Activated CD4-positive, alpha-beta T cell treated with anti-CD3 and anti-CD28 coated beads for 48 hours (primary cell): ENCODE measurements at regions not wholly inside any gene's neighbourhood (a gene's known extent, or its start where the extent isn't known, plus 50 kb on each side); places are given as distances from the start of the nearest gene placed in this dataset.

ENCODE experiments used
- DNase-seq: peaks from one replicate; pipeline ENCODE4 v3.0.0-alpha.2; 2020

DNA sequence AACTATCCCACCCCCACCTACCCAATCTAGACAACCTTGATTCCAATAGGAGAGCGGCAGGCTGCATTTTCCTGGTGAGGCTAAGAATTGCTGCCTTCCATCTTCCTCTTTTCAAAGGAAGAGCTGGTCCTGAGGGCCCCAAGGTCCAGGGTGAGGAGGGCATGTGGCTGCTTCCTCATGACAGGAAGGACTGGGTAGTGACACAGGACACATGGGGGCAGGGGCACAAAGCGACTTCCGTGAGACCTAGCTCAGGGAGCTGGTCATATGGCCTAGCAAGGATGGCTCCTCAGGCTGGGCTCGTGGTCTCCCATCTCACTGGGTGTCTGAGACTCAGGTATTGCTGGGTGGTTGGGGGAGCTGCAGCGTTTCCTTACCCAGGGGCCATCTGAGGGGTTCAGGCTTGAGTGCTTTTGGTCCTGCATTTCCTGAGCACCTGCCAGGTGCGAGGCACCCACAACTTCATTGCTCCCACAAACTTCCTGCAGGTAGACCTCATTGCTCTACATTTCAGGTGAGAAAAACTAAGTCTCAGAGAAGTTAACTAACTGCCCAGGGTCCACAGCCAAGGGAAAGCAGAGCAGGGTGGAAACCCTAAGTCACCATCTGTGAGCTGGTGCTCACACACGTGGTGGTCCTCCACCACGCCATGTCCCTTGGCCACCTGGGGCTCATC lies 160.0 kb upstream of the TLE3 start:
- DNase-seq, result no peak

- DNase-seq, result no peak
These were observed 159.3 kb upstream of the TLE3 start for GRCh38 chr15:70257047-70257446.

- no peak for DNase-seq
These were observed 156.7 kb upstream of the TLE3 start for GRCh38 chr15:70254311-70254869.

- DNase-seq, result no peak
These were observed 155.9 kb upstream of the TLE3 start for GRCh38 chr15:70253461-70254156.

DNA sequence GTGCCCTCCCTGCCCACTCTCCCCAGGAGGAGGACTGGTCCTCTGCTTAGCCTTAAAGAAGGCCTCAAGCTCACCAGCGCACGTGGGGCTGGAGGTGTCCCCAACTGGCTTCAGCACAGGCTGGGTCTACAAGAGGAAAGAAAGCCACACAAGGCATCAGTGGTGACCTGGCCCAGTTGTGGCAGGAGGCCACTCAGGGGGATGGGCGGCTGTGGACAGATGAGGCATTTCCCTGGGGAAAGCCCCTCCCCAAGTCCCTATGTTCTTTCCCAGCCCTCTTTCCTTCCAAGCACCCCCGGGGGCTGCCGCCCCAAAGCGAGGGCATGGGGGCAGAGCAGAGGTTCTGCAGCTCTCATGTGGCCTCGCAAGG lies 155.2 kb upstream of the TLE3 start:
- DNase-seq, result no peak

DNA sequence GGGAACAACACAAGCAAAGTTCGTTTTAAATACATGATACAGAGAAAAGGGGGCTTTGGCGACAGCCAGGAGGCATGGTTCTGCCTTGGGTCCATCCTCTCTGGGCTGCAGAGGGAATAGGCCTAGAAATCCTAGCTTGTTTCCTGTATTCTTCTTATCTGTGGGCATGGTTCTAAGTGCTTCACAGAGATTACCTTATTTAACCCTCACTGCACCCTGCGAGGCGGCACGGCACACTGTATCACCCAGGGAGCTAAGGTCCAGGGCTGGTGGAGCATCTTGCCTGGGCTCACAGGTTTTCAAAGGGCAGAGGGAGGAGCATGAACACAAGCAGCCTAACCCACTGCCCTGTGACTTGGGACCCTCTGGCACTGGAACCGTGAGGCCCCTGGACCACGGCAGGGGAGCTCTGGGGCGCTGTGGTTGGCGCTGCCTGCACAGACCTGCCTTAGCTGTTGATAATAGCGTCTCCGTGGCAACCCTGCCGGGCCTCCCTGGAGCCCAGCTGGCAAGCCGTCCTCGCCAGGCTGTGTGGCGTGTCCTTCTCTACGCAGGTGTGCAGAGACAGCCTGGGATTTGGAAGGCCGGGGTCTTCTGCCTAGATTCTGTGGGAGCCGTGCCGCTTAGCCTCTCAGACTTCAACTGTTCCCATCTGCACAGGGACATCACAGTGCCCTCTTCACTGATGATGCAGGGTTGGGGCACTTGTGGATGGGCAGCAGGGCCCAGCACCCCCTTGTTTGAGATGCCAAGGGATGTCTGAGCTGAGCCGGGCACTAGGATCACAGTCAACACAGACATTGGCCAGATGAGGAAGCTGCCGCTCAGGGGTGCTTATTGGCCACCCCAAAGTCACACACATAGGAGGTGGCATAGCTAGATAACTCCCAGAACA lies 154.6 kb upstream of the TLE3 start:
- no peak for DNase-seq

DNA sequence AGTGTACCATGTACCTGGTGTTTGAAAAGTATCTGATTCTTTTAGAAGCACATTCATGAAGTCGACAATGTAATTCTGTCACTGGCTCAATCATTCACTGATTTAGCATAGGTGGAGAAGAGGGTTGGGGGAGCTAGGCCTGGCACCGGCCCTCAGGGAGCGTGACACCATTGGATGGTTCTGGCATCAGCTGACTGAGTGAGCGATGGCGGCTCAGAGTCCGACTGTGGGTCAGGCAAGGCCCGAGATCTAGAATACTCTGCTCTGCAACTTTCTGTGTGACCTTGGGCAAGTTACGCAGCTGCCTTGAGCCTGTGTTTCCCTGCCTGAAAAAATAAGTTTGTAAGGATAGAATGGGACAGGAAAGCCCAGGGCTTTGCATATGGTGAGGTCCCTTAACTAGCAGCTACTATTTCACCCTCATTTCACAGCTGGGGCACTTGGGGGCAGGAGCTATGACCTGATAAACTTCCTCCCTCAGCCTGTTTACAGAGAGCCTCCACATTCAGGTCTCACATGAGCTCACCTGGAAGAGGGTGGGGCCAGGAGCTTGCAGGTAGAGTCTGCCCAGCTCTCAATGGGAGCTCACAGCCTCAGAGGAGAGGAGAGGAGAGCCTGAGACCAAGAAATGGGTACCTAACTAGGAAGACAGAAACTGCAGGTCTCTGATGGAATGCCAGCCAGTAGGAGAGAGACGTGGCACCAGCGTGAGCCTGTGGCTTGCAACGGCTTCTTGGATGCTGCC lies 153.7 kb upstream of the TLE3 start:
- no peak for DNase-seq

DNA sequence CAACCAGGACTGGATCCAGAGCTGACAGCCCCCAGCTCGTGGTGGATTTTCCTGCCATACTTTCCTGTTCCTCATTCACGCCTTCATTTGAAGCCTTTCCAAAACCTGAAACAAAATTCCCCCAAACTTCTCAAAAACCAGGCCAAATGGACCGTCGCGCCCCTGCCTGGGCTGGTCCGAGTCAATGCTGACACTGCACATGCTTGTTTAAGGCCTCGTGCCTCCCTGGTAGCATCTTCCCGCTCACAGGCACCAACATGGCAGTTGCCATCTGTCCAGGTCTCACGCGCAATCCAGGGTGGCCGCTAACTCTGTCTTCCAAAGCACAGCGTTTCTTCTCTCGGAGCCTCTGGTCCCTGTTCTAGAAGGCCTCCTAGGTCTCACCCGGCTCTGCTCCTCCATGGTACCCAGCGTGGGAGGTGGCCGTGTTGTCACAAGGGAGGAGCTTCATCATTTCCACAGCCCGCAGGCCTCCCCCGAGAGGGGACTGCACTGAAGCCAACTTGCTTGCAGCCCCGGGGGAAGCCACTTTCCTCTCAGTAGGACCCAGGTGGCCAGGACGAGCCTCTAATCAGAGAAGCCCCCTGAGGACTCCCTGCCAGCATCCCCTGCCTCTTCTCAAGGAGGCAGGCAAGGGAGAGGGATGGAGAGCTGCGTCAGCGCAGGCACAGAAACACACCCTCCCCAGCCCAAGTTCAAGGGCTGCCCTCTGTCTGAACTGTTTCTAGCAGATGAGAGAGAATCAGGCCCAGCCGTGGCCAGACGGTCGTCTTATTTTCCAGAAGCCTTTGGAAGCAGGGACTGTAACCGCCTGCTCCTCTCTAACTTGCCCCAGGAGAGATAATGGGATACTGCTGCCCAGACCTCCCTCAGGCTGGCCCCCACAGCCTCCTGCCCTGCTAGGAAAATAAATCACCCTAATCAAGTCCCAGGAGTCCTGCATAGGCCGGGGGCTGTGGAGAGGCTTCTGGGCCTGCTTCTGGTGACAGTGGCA lies 152.8 kb upstream of the TLE3 start:
- no peak for DNase-seq

GRCh38 chr15:70249616-70250015 lies 151.9 kb upstream of the TLE3 start:
- DNase-seq, result no peak

DNA sequence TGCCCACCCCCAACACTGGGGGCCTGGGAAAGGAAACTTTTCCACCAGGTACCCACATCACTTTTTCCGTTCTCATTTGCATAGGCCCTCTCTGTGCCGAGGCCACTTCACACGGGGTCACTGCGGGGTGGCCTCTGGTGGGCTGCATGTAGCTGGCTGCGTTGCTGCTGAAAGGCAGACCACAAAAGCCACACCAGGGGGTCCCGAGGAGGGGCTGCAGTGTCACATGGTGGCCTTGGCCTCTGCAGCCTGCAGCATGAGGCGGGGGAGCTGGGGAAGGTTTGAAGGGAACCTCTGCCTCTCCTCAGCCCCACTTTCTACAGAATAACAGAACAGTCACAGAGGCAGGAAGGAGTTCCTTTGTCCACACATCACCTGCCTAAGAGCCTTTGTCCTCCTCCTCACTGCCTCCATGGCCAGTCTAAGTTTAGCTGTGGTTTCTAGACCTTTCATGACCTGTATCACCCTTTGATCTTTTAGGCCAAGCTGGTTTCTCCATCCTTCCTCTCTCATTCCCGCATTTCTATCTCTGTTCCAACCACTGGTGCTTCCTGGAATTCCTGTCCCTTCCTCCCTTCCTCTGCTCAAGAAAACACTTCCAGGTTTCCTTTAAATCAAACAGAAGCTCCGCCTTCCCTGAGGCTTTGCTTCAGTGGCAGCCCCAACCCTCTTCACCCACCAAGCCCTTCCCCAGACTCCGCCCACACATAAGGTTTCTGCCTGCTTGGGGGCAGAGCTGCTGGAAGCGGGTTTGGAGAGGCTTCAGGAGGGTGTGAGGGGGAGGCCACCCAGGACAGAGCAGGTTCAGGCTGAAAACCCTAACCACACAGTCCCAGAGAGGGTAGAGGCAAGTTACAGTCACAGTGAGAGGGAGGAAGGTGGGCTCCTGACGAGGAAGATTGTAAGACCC lies 150.7 kb upstream of the TLE3 start:
- no peak for DNase-seq

GRCh38 chr15:70247281-70247680 lies 149.6 kb upstream of the TLE3 start:
- DNase-seq, result no peak

GRCh38 chr15:70246623-70247220 lies 149.0 kb upstream of the TLE3 start:
- DNase-seq, result no peak

DNA sequence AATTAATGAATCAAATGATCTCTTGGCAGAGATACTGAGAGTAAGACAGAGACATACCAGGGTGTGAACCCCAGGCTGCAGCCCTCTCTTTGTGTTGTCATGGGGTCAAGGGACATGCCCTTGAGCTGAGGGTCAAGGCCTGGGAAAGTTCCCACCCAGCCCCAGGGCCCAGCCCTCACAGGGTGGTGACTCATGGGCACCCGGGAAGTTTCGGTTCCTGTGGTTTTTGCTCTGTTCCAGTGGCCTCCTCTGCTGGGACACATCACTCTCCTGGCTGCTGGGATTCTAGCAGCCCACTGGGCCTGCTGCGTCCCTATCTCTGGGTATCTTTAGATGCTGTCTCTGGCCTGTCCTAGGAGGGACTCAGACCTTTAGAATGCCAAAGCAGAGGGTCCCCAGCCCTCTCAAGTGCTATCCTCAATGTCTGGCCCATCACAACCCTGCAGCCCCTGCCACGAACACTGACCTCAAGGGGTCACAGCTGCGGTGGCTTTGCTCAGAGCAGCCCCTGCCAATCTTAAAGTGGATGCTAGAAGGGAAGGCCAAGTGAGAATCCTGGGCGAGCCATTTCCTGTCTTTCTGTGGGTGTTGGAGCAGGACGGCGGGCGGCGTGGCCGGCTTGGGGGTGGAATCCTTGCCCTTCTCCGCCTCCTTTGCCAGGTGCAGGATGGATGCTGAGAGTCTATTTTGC lies 148.4 kb upstream of the TLE3 start:
- no peak for DNase-seq

DNA sequence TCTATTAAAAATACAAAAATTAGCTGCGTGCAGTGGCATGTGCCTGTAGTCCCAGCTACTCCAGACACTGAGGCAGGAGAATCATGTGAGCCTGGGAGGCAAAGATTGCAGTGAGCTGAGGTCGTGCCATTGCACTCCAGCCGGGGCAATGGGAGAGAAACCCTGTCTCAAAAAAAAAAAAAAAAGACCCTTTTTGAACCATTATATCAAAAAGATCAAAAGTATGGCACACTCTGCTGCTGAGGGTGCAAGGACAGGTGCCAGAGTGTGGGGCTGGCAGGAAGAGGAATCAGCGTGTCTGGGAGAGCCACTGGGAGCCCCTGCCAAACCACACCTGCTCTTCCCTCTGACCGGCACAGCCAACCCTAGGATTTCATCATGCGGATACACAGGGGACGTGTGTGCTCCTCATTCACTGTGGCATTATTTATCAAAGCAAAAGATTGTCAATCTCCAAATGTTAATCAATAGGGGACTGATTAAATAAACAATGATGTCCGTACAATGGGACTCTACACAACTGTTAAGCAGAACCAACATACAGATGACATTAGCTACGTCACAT lies 147.3 kb upstream of the TLE3 start:
- DNase-seq, result no peak

DNA sequence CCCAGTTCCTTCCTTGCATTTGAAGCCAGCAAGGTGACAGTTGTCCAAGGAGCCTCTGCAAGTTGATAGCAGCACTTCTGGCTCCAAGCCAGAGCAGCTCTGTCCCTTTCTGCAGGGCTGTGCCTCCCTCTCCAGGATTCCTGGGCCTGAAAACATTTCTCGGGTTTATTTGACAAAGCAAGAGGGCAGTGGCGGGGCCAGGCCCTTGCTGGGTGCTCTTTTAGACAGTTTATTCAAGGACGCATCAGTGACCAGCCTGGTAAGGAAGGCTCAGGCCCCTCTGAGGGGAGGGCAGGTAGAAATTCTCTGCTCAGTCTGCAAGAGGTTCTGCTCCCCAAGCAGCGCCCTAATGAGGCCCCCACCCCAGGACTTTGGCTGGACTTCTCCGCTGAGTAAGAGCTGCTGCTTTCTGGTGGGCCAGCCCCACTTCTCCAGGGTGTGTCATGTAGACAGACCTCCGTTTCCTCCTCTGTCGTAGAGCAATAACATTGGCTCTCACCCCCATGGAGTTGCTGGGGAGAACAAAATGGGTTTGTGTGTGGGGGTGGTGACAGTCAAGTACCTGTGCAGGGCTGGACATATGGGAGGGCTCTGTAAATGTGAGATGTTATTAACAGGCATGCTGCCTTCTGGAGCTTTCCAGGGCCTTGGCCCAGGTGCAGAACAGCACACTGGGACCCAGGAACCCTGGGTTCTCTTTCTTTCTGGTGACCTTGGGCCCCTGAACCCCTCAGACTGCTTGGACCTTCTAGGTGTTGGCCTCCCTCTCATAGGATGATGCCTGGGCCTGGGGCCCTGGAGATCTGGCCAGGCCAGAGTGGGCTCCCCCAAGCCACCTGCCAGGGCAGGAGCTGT lies 146.2 kb upstream of the TLE3 start:
- DNase-seq, result no peak

DNA sequence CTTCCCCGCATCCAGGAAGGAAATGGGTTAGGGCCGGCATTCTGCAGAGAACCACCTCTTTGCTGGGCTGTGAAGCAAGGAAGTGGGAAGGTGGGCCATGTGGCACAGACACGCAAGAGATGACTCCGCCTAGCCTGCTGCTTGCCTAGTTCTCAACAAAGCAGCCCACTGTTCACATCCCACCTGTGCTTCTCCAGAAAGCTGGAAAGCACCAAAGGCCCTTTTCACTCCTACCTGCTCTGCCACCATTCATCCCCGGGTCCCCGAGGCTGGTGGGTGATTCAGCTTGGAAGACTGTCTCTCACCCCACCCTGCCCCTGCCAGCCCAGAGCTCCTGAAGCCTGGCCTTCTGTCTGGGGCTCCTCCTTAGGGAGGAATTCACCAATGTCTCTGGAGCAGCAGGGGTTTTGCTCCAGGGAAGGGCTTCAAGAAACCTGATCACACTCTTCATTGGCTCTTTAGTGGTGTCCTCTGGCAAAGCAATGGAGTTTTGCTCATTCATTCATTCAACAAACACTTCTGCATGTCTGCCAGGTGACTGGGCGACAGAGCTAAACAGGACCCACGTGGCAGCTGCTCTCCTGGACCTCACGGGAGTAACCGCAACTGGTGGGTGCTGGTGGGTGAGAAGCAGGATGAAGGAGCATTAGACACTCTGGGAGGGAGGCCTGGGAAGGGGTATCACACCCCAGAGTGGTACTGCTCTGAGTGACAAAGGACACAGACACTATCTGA lies 145.4 kb upstream of the TLE3 start:
- no peak for DNase-seq
